Astrocyte (in vitro differentiated cells and primary cell): ENCODE measurements at regions not wholly inside any gene's neighbourhood (a gene's known extent, or its start where the extent isn't known, plus 50 kb on each side); places are given as distances from the start of the nearest gene placed in this dataset.
A peak's percentile ranks its signal among the peaks of the same experiment; 100 is the strongest.
"Not testable (repeated sequence)": the region's sequence is repeated elsewhere in the genome, so short reads cannot be mapped to it uniquely, and the experiment has no call there.

Source experiments
- DNase-seq: peaks from one replicate; pipeline ENCODE4 v3.0.0-alpha.2; 2010; ENCODE audit warnings: low read depth
- FAIRE-seq: peaks from 2 replicates; lab custom pipeline; 2011; peaks lifted over from hg19 to GRCh38; lab: Jason Lieb, UNC
- H2AFZ ChIP-seq: 2 replicates; pipeline ENCODE4 v1.6.0; 2012; ENCODE audit warnings: low read depth, low read length, inconsistent platforms
- H3K27ac ChIP-seq: 2 replicates; pipeline ENCODE4 v1.5.1; 2011; ENCODE audit warnings: low read depth, low read length, inconsistent platforms
- H3K27me3 ChIP-seq: 2 replicates; pipeline ENCODE4 v1.6.0; 2011; ENCODE audit warnings: low read length, inconsistent platforms; ENCODE audit not compliant: insufficient read depth
- H3K36me3 ChIP-seq: 2 replicates; pipeline ENCODE4 v1.5.1; 2011; ENCODE audit warnings: low read length, inconsistent platforms; ENCODE audit not compliant: insufficient read depth
- H3K4me1 ChIP-seq: 2 replicates; pipeline ENCODE4 v1.5.1; 2011; ENCODE audit warnings: low read length, inconsistent platforms; ENCODE audit not compliant: insufficient read depth
- H3K4me2 ChIP-seq: 2 replicates; pipeline ENCODE4 v1.6.0; 2012; ENCODE audit warnings: low read length, inconsistent platforms
- H3K4me3 ChIP-seq: 2 replicates; pipeline ENCODE4 v1.5.1; 2011; ENCODE audit warnings: low read depth, mild to moderate bottlenecking, low read length, inconsistent platforms; ENCODE audit not compliant: insufficient read depth
- H3K79me2 ChIP-seq: 2 replicates; pipeline ENCODE4 v1.6.0; 2012; ENCODE audit warnings: mild to moderate bottlenecking, low read length, inconsistent platforms; ENCODE audit not compliant: insufficient read depth
- H3K9ac ChIP-seq: 2 replicates; pipeline ENCODE4 v1.6.0; 2012; ENCODE audit warnings: mild to moderate bottlenecking, low read length, inconsistent platforms
- H3K9me3 ChIP-seq: 2 replicates; pipeline ENCODE4 v1.5.1; 2012; ENCODE audit warnings: low read depth, mild to moderate bottlenecking, low read length, inconsistent platforms; ENCODE audit not compliant: insufficient read depth
- H4K20me1 ChIP-seq: 2 replicates; pipeline ENCODE4 v1.6.0; 2012; ENCODE audit warnings: low read length, inconsistent platforms; ENCODE audit not compliant: insufficient read depth
- H3K27ac Mint-ChIP-seq: one replicate; pipeline ENCODE4 v1.8.0; 2021; ENCODE audit warnings: mild to moderate bottlenecking, mixed read lengths; ENCODE audit not compliant: unreplicated experiment
- H3K27me3 Mint-ChIP-seq: one replicate; pipeline ENCODE4 v1.8.0; 2021; ENCODE audit warnings: low read depth, mixed read lengths; ENCODE audit not compliant: unreplicated experiment
- H3K36me3 Mint-ChIP-seq: one replicate; pipeline ENCODE4 v1.8.0; 2021; ENCODE audit warnings: low read depth, mixed read lengths; ENCODE audit not compliant: unreplicated experiment
- H3K4me1 Mint-ChIP-seq: one replicate; pipeline ENCODE4 v1.8.0; 2021; ENCODE audit warnings: low read depth, mixed read lengths; ENCODE audit not compliant: unreplicated experiment
- H3K4me3 Mint-ChIP-seq: one replicate; pipeline ENCODE4 v1.8.0; 2021; ENCODE audit warnings: mild to moderate bottlenecking, moderate library complexity, mixed read lengths; ENCODE audit not compliant: unreplicated experiment
- H3K9me3 Mint-ChIP-seq: one replicate; pipeline ENCODE4 v1.8.0; 2021; ENCODE audit warnings: mild to moderate bottlenecking, mixed read lengths; ENCODE audit not compliant: unreplicated experiment
- EZH2 ChIP-seq: IDR thresholded peaks from 2 replicates; pipeline ENCODE4 v1.6.1; 2012; ENCODE audit warnings: mild to moderate bottlenecking, low read length, inconsistent platforms; ENCODE audit not compliant: insufficient read depth
- TF ChIP-seq, protein P1 (sequence below): IDR thresholded peaks from 2 replicates; pipeline ENCODE4 v1.5.1; 2011; ENCODE audit warnings: low read depth, mild to moderate bottlenecking, inconsistent platforms, low read length, moderate library complexity; ENCODE audit not compliant: insufficient read depth

DNA sequence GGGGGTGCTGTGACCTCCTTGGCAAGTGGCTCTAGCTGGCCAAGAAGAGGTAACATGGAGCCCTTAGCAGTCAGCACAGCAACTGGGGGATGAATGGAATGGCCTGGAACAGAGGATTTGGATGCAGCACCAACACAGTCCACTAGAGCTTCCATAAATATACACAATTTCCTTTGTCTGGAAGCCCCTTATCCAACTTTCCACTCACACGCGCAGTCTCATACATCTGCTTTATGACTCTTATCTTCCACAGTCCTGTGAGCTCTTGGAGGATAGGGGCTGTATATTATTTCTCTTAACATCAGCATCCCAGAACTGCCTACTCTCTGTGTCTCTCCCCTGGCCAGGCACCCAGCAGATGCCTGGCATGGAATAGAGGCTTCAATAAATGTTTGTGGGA is 235.6 kb upstream of the MAF start:
- no peaks in the 10 kb centered on the region for H3K4me1 ChIP-seq
- no peak overlapping the region for H3K27ac ChIP-seq
- no peak overlapping the region for H2AFZ ChIP-seq
- no peak overlapping the region for H3K4me3 Mint-ChIP-seq
- no peak overlapping the region for H3K4me2 ChIP-seq
- no peaks in the 10 kb centered on the region for H3K36me3 ChIP-seq
- no peak for TF ChIP-seq EZH2
- TF ChIP-seq, protein P1, sequence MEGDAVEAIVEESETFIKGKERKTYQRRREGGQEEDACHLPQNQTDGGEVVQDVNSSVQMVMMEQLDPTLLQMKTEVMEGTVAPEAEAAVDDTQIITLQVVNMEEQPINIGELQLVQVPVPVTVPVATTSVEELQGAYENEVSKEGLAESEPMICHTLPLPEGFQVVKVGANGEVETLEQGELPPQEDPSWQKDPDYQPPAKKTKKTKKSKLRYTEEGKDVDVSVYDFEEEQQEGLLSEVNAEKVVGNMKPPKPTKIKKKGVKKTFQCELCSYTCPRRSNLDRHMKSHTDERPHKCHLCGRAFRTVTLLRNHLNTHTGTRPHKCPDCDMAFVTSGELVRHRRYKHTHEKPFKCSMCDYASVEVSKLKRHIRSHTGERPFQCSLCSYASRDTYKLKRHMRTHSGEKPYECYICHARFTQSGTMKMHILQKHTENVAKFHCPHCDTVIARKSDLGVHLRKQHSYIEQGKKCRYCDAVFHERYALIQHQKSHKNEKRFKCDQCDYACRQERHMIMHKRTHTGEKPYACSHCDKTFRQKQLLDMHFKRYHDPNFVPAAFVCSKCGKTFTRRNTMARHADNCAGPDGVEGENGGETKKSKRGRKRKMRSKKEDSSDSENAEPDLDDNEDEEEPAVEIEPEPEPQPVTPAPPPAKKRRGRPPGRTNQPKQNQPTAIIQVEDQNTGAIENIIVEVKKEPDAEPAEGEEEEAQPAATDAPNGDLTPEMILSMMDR, result no peak
- H3K9ac ChIP-seq, result no peak overlapping the region
- H3K27me3 Mint-ChIP-seq, result peaks cover 1% of the 10 kb centered on the region
- DNase-seq (no peak), FAIRE-seq (no peak)
- H3K36me3 Mint-ChIP-seq, result no peaks in the 10 kb centered on the region
- H3K4me3 ChIP-seq, result no peak overlapping the region
- H3K27me3 ChIP-seq, result no peaks in the 10 kb centered on the region
- H3K9me3 Mint-ChIP-seq, result no peaks in the 10 kb centered on the region
- H3K9me3 ChIP-seq, result no peaks in the 10 kb centered on the region
- no peaks in the 10 kb centered on the region for H4K20me1 ChIP-seq
- H3K79me2 ChIP-seq, result no peaks in the 10 kb centered on the region
- H3K27ac Mint-ChIP-seq, result no peak overlapping the region
- peaks cover 7% of the 10 kb centered on the region for H3K4me1 Mint-ChIP-seq

DNA sequence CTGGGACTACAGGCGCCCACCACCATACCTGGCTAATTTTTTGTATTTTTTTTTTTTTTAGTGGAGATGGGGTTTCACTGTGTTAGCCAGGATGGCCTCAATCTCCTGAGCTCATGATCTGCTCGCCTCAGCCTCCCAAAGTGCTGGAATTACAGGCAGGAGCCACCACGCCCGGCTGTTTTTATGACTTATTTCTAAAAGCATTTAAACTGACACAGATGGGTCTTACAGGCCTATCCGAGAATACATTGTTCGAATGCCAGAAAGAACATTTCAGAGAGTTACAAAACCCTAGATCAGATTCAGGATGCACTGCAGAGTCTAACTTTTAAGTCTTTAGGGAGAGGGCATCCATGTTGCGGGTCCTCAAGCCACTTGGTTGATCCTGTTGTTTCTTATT is 234.7 kb upstream of the MAF start:
- TF ChIP-seq, protein P1, result no peak
- no peak for TF ChIP-seq EZH2
- Mint-ChIP-seq H3K4me3 (no peak overlapping the region), H3K27me3 (peaks cover 1% of the 10 kb centered on the region), H3K27ac (peak overlapping the region; percentile 34), H3K36me3 (no peaks in the 10 kb centered on the region), H3K4me1 (peaks cover 7% of the 10 kb centered on the region), H3K9me3 (no peaks in the 10 kb centered on the region)
- no peaks in the 10 kb centered on the region for H3K4me1 ChIP-seq
- H3K9ac ChIP-seq, result no peak overlapping the region
- H3K4me2 ChIP-seq, result no peak overlapping the region
- H3K79me2 ChIP-seq, result no peaks in the 10 kb centered on the region
- no peaks in the 10 kb centered on the region for H3K27me3 ChIP-seq
- H4K20me1 ChIP-seq, result no peaks in the 10 kb centered on the region
- no peaks in the 10 kb centered on the region for H3K36me3 ChIP-seq
- no peak overlapping the region for H2AFZ ChIP-seq
- no peaks in the 10 kb centered on the region for H3K9me3 ChIP-seq
- no peak overlapping the region for H3K27ac ChIP-seq
- no peak overlapping the region for H3K4me3 ChIP-seq
- FAIRE-seq (no peak), DNase-seq (no peak)

GRCh38 chr16:79834720-79835119 is 234.2 kb upstream of the MAF start:
- Mint-ChIP-seq H3K36me3 (no peaks in the 10 kb centered on the region), H3K4me3 (no peak overlapping the region), H3K4me1 (peaks cover 7% of the 10 kb centered on the region), H3K27me3 (peaks cover 1% of the 10 kb centered on the region), H3K27ac (peak overlapping the region; percentile 34), H3K9me3 (no peaks in the 10 kb centered on the region)
- Histone ChIP-seq H3K27me3 (no peaks in the 10 kb centered on the region), H4K20me1 (no peaks in the 10 kb centered on the region), H3K4me1 (no peaks in the 10 kb centered on the region), H3K9ac (no peak overlapping the region), H2AFZ (no peak overlapping the region), H3K79me2 (no peaks in the 10 kb centered on the region), H3K36me3 (no peaks in the 10 kb centered on the region), H3K9me3 (no peaks in the 10 kb centered on the region), H3K4me3 (no peak overlapping the region), H3K4me2 (no peak overlapping the region), H3K27ac (no peak overlapping the region)
- no peak for DNase-seq
- TF ChIP-seq, protein P1, result no peak
- TF ChIP-seq EZH2, result no peak
- no peak for FAIRE-seq

DNA sequence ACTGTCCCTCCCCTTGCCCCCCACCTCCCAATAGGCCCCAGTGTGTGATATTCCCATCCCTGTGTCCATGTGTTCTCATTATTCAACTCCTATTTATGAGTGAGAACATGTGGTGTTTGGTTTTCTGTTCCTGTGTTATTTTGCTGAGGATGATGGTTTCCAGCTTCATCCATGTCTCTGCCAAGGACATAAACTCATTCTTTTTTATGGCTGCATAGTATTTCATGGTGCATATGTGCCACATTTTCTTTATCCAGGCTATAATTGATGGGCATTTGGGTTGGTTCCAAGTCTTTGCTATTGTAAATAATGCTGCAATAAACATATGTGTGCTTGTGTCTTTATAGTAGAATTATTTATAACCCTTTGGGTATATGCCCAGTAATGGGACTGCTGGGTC is 233.5 kb upstream of the MAF start:
- not testable (repeated sequence) for H3K27me3 Mint-ChIP-seq, H3K36me3 Mint-ChIP-seq, H3K4me3 ChIP-seq, H3K4me1 ChIP-seq, H3K27ac Mint-ChIP-seq, H3K36me3 ChIP-seq, H3K9ac ChIP-seq, H3K4me2 ChIP-seq, FAIRE-seq, H4K20me1 ChIP-seq, H3K4me3 Mint-ChIP-seq, H3K27ac ChIP-seq, H3K9me3 ChIP-seq, H3K79me2 ChIP-seq, DNase-seq, H3K27me3 ChIP-seq, H3K4me1 Mint-ChIP-seq, H2AFZ ChIP-seq, H3K9me3 Mint-ChIP-seq
